ENCODE measurements at regions not wholly inside any gene's neighbourhood (a gene's known extent, or its start where the extent isn't known, plus 50 kb on each side); places are given as distances from the start of the nearest gene placed in this dataset.

DNA sequence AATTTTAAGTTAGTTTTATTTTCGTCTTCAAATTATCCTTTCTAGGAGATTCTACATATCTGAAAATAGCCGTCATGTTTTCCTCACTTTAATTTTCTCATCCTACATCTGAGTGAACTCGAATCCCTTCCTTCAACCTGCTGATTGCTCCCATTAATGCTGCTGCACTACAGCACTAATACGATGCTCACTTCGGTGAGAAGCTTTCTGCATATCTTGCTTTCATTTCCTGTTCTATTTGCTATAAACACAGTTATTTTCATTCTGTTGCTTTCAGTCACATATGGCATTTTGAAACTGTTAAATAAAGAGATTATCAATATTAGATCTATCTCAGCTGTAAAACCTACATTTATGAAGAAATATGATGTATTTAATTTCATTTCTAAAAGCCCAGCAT, 749.2 kb downstream of the EFNA5 start:
- DNase-seq (ENCODE audit: low read depth in 2 of 3, low spot score in 2 of 3): no peak

DNA sequence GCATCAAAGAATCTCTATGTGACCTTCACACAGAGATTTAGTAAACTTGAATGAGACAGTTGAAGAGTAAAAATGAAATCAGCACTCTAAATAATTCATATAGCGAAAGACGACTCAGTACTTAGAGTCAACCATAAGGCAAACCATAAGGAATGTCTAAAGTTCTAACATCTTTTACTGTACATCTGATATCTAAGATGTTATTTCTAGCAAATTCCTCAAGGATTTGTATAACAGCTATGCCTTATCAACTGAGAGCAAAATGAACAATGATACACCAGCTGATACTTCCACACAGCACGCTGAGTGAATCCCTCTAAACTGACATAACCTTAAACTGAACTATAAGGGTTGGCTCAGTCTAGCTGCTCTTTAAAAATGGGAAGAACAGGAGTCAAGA, 760.3 kb downstream of the EFNA5 start:
- no peak for DNase-seq (ENCODE audit: low read depth in 2 of 3, low spot score in 2 of 3)

GRCh38 chr5:106909716-106910115, 761.0 kb downstream of the EFNA5 start:
- no peak for DNase-seq (ENCODE audit: low read depth in 2 of 3, low spot score in 2 of 3)

GRCh38 chr5:106907979-106908378, 762.8 kb downstream of the EFNA5 start:
- DNase-seq (ENCODE audit: low read depth in 2 of 3, low spot score in 2 of 3): no peak

DNA sequence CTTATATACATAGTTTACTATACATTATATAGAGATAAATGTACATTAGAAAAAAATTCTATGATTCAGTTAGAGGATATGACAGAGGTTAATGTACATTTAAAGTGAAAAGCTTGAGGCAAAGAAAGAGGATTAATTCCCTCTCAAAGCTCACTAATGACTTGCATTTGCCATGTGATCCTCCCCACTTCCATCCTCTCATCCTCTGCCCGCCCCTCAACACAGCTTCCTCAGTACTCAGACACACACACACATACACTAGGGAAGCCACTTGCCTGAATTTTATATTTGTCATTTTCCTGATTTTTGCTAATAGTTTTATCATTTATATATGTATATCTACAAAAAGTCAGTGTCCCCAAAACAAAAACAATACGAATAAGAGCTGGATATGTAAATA, 764.5 kb downstream of the EFNA5 start:
- DNase-seq (ENCODE audit: low read depth in 2 of 3, low spot score in 2 of 3): no peak

GRCh38 chr5:106894964-106895363, 775.8 kb downstream of the EFNA5 start:
- no peak for DNase-seq (ENCODE audit: low read depth in 2 of 3, low spot score in 2 of 3)

DNA sequence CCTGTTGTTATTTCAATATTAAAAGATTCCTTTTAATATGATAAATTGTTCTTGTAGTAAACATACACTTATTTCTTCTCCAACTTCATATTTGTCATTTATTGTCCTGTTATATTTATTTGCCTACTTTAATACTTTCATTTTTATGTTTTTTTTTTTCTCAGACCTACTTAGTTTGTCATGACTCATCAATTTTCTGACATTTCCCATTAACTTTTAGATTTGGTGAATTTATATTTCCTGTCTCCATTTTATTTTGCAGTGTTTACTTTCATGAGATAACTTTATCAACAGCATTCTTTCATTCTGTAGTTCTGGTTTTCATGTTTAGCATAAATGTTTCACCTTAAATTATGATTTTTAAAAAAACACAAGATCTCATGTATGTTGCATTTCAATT, 788.7 kb downstream of the EFNA5 start:
- DNase-seq (ENCODE audit: low read depth in 2 of 3, low spot score in 2 of 3): no peak

DNA sequence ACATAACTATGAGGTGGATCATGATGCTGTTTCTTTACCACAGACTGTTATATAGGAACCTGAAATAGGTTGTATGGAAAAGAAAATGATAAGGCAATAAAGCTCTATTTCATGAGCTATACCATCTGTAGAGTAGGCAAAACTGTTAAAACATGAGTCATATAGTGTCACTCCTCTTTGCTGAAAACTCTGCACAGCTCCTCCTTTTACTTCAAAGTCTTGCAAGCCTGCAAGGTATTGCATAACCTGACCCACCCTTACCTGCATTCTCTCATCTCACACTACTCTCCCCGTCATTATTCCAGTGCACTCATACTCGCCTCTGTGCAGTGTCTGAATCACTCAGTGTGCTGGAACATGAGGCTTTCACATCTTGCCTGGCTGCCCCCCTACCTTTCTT, 790.1 kb downstream of the EFNA5 start:
- DNase-seq (ENCODE audit: low read depth in 2 of 3, low spot score in 2 of 3): no peak

DNA sequence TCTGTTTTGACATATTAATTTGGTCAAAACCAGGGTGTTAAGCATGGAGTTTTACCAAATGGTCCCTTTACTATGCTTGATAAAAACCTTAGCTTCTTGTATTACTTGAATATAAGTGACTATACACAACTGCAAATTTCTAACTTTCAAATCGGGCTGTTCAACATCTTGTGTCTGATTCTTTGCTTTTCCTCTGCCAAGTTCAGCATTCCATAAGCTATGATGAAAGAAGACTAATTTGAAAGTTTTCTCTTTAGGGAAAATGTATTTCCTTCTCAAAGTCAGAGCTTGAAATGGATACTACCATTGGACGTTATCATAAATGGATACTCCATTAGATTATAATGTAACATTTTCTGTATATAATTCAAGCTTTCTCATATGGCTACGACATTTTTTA, 792.9 kb downstream of the EFNA5 start:
- DNase-seq (ENCODE audit: low read depth in 2 of 3, low spot score in 2 of 3): no peak

DNA sequence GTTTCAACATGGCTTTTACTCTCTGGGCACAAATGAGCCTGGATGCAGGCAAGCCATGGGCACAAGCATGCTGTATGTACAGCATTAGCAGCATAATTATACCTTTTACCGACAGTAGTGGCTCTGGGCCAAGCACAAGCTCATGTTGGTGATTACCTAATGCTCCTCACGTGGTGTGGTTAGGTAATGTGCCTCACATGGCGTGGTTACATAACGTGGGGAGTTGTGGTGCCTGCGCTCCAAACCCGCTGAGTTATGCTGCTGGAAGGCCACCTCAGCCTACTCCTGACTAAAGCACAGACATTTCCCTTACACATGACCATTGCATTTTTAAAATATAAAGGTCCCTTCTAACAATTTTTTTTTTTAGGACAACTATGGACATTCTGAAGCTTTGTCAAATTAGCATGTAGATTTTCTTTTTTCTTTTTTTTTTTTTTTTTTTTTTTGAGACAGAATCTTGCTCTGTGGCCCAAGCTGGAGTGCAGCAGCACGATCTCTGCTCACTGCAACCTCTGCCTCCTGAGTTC, 794.0 kb downstream of the EFNA5 start:
- DNase-seq (ENCODE audit: low read depth in 2 of 3, low spot score in 2 of 3): no peak

DNA sequence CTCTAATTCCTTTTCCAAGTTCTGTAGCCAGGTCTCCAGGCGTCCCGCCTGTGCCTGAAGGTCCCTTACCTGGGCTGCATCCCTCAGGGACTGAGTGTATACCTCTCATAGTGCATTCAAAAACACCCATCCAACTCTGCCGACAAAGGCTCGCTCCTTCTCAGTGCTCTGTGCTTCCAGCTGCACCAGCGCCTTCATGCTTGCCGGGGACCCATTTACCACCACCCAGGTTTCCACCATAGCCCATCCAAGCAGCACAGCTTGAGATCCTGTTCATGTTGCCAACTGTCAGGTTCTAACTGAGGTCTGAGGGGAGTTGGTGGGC, 794.5 kb downstream of the EFNA5 start:
- no peak for DNase-seq (ENCODE audit: low read depth in 2 of 3, low spot score in 2 of 3)

GRCh38 chr5:106875591-106876297, 795.0 kb downstream of the EFNA5 start:
- DNase-seq (ENCODE audit: low read depth in 2 of 3, low spot score in 2 of 3): no peak

GRCh38 chr5:106874974-106875373, 795.8 kb downstream of the EFNA5 start:
- DNase-seq (ENCODE audit: low read depth in 2 of 3, low spot score in 2 of 3): no peak

GRCh38 chr5:106874531-106874930, 796.2 kb downstream of the EFNA5 start:
- no peak for DNase-seq (ENCODE audit: low read depth in 2 of 3, low spot score in 2 of 3)

DNA sequence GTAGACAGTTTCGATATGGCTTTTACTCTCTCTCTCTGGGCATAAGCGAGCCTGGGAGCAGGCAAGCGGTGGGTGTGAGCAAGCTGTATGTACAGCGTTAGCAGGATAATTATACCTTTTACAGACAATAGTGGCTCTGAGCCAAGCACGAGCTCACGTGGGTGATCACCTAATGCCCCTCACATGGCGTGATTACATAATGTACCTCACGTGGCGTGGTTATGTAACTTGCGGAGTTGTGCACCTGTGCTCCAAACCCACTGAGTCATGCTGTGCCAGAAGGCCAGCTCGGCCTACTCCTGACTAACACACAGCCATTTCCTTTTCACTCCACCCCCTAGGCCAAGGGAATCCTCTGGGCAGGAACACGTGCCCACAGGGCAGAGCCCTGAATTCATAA, 797.2 kb downstream of the EFNA5 start:
- no peak for DNase-seq (ENCODE audit: low read depth in 2 of 3, low spot score in 2 of 3)

GRCh38 chr5:106865279-106865678, 805.5 kb downstream of the EFNA5 start:
- DNase-seq (ENCODE audit: low read depth in 2 of 3, low spot score in 2 of 3): no peak

GRCh38 chr5:106862450-106863193, 808.1 kb downstream of the EFNA5 start:
- no peak for DNase-seq (ENCODE audit: low read depth in 2 of 3, low spot score in 2 of 3)

- no peak for DNase-seq (ENCODE audit: low read depth in 2 of 3, low spot score in 2 of 3)
Measured at GRCh38 chr5:106860398-106861044, 810.2 kb downstream of the EFNA5 start.

DNA sequence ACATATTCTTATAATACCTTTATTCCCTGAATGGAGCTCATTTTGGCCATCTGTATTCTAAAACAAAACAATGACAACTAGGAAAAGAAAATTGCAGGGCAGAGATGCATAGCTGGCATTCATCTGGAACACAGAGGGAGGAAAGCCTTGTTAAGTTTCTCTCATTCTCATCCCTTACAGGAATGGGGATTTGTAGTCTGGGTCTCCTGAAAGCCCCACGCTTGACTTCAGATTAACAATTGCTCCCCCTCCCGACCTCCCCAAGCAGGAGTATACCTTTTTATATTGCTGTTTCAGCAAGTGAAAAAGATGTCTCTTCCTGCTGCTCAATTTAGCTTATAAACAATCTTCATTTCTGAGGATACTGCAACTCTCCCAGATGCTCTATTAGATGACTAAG, 812.1 kb downstream of the EFNA5 start:
- DNase-seq (ENCODE audit: low read depth in 2 of 3, low spot score in 2 of 3): no peak

GRCh38 chr5:106854922-106855321, 815.8 kb downstream of the EFNA5 start:
- DNase-seq (ENCODE audit: low read depth in 2 of 3, low spot score in 2 of 3): no peak

- DNase-seq (ENCODE audit: low read depth in 2 of 3, low spot score in 2 of 3): no peak
Measured at GRCh38 chr5:106854105-106854687, 816.5 kb downstream of the EFNA5 start.

- DNase-seq (ENCODE audit: low read depth in 2 of 3, low spot score in 2 of 3): no peak
Measured at GRCh38 chr5:106853266-106853665, 817.5 kb downstream of the EFNA5 start.
